HEK293T (cell line): ENCODE measurements at regions not wholly inside any gene's neighbourhood (a gene's known extent, or its start where the extent isn't known, plus 50 kb on each side); places are given as distances from the start of the nearest gene placed in this dataset.

ENCODE experiments used
- BHLHE40 ChIP-seq: fragments of 450-650 bp; IDR thresholded peaks from 2 replicates; pipeline ENCODE4 v1.6.1; 2016; ENCODE audit warnings: mild to moderate bottlenecking, moderate library complexity, borderline replicate concordance
- CTBP1 ChIP-seq: fragments of 450-650 bp; IDR thresholded peaks from 2 replicates; pipeline ENCODE4 v1.6.1; 2016; ENCODE audit warnings: borderline replicate concordance
- FOXA1 ChIP-seq: fragments of 450-650 bp; IDR thresholded peaks from 2 replicates; pipeline ENCODE4 v1.6.1; 2016; ENCODE audit warnings: mild to moderate bottlenecking
- FOXK2 ChIP-seq: fragments of 450-650 bp; IDR thresholded peaks from 2 replicates; pipeline ENCODE4 v1.6.1; 2016; ENCODE audit warnings: mild to moderate bottlenecking
- FOXM1 ChIP-seq: fragments of 450-650 bp; IDR thresholded peaks from 2 replicates; pipeline ENCODE4 v1.6.1; 2017; ENCODE audit warnings: mild to moderate bottlenecking, borderline replicate concordance
- HDGF ChIP-seq: fragments of 450-650 bp; IDR thresholded peaks from 2 replicates; pipeline ENCODE4 v1.6.1; 2017; ENCODE audit warnings: antibody characterized with exemption, borderline replicate concordance
- NFRKB ChIP-seq: fragments of 450-650 bp; IDR thresholded peaks from 2 replicates; pipeline ENCODE4 v1.6.1; 2016; ENCODE audit warnings: mild to moderate bottlenecking, moderate library complexity
- SP1 ChIP-seq: fragments of 450-650 bp; IDR thresholded peaks from 2 replicates; pipeline ENCODE4 v1.6.1; 2017
- SUZ12 ChIP-seq: fragments of 450-650 bp; IDR thresholded peaks from 2 replicates; pipeline ENCODE4 v1.6.1; 2016; ENCODE audit warnings: mild to moderate bottlenecking
- ZNF384 ChIP-seq: fragments of 450-650 bp; IDR thresholded peaks from 2 replicates; pipeline ENCODE4 v1.6.1; 2016

DNA sequence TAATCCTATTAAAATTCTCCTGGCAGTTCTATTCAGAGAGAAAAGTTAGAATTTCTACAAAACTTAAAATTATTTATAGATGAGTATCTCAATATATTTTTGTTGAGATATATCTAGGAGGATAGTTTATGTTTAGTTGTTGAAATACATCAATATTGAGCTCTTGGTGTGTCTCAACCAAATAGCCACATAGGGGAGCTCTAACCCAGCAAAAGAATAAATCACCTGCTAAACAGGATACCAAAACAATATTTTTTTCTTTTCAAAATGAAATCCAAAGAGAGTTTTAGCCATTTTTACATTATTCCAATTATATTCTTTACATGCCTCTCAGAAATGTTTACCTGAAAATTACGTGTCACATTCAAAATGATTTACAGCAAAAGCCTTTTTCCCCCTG lies 954.7 kb downstream of the SLITRK6 start:
- TF ChIP-seq FOXK2 (no peak), FOXA1 (no peak), NFRKB (no peak), FOXM1 (no peak), CTBP1 (no peak), SP1 (no peak), HDGF (no peak), BHLHE40 (no peak), SUZ12 (no peak), ZNF384 (peak; percentile 42; the same call in 1 of the 2 replicates)
